ENCODE measurements at regions not wholly inside any gene's neighbourhood (a gene's known extent, or its start where the extent isn't known, plus 50 kb on each side); places are given as distances from the start of the nearest gene placed in this dataset.

GRCh38 chr2:183665425-183665824, 541.2 kb downstream of the NUP35 start:
- intact Hi-C loops (cut with DNase I) = no loop called here
- Histone ChIP-seq H3K9me3 (no peaks in the 10 kb centered on the region), H3K4me1 (peaks cover 4% of the 10 kb centered on the region in 2 donors), H3K4me3 (replicated peaks in 1 of 3) (no peak overlapping the region), H3K36me3 (no peaks in the 10 kb centered on the region), H3K27ac (no peak overlapping the region), H3K27me3 (no peaks in the 10 kb centered on the region)
- TF ChIP-seq CTCF (IDR thresholded peaks at IDR 0.05) = no peak
- no peak for TF ChIP-seq POLR2A (IDR thresholded peaks at IDR 0.05)
- WGBS, 2 donors = 58 to 64% methylated on average over 3 of the region's 3 CpGs
- DNase-seq = no peak

GRCh38 chr2:183666031-183666430, 541.8 kb downstream of the NUP35 start:
- 45 to 52% methylated on average over 1 of the region's 1 CpG for WGBS, 2 donors
- H3K4me1 ChIP-seq = peaks cover 4% of the 10 kb centered on the region in 2 donors
- H3K27ac ChIP-seq = no peak overlapping the region
- TF ChIP-seq POLR2A (IDR thresholded peaks at IDR 0.05) = no peak
- no peak for TF ChIP-seq CTCF (IDR thresholded peaks at IDR 0.05)
- H3K27me3 ChIP-seq = no peaks in the 10 kb centered on the region
- H3K36me3 ChIP-seq = no peaks in the 10 kb centered on the region
- no peak for DNase-seq
- intact Hi-C loops (cut with DNase I) = no loop called here
- H3K4me3 ChIP-seq (replicated peaks in 1 of 3) = no peak overlapping the region
- no peaks in the 10 kb centered on the region for H3K9me3 ChIP-seq

- intact Hi-C loops (cut with DNase I) = no loop called here
- Histone ChIP-seq H3K9me3 (no peaks in the 10 kb centered on the region), H3K4me1 (peaks cover 0 to 1% of the 10 kb centered on the region in 2 donors), H3K27ac (no peak overlapping the region), H3K36me3 (no peaks in the 10 kb centered on the region), H3K4me3 (replicated peaks in 1 of 3) (no peak overlapping the region), H3K27me3 (no peaks in the 10 kb centered on the region)
- DNase-seq = no peak
- WGBS, 2 donors = 73 to 77% methylated on average over 2 of the region's 2 CpGs
- TF ChIP-seq POLR2A (IDR thresholded peaks at IDR 0.05) (no peak), CTCF (IDR thresholded peaks at IDR 0.05) (no peak)
Measured at GRCh38 chr2:183671233-183671632, 547.0 kb downstream of the NUP35 start.

GRCh38 chr2:183678908-183679307, 554.7 kb downstream of the NUP35 start:
- Histone ChIP-seq H3K36me3 (no peaks in the 10 kb centered on the region), H3K4me3 (replicated peaks in 1 of 3) (no peak overlapping the region), H3K27ac (no peak overlapping the region), H3K27me3 (no peaks in the 10 kb centered on the region), H3K4me1 (no peaks in the 10 kb centered on the region), H3K9me3 (no peaks in the 10 kb centered on the region)
- TF ChIP-seq CTCF (IDR thresholded peaks at IDR 0.05) = no peak
- no peak for DNase-seq
- intact Hi-C loops (cut with DNase I) = no loop called here
- WGBS, 2 donors = 80 to 90% methylated on average over 5 of the region's 5 CpGs

GRCh38 chr2:183680573-183680972, 556.3 kb downstream of the NUP35 start:
- DNase-seq = no peak
- no peaks in the 10 kb centered on the region for H3K4me1 ChIP-seq
- H3K4me3 ChIP-seq (replicated peaks in 1 of 3) = no peak overlapping the region
- TF ChIP-seq CTCF (IDR thresholded peaks at IDR 0.05) (no peak), POLR2A (IDR thresholded peaks at IDR 0.05) (no peak)
- no peaks in the 10 kb centered on the region for H3K27me3 ChIP-seq
- intact Hi-C loops (cut with DNase I) = no loop called here
- no peaks in the 10 kb centered on the region for H3K9me3 ChIP-seq
- H3K27ac ChIP-seq = no peak overlapping the region
- 71 to 92% methylated on average over 2 of the region's 2 CpGs for WGBS, 2 donors
- H3K36me3 ChIP-seq = no peaks in the 10 kb centered on the region

Data from thyroid gland (tissue), 4 donors.